ENCODE measurements at regions not wholly inside any gene's neighbourhood (a gene's known extent, or its start where the extent isn't known, plus 50 kb on each side); places are given as distances from the start of the nearest gene placed in this dataset.
"Not testable (repeated sequence)": the region's sequence is repeated elsewhere in the genome, so short reads cannot be mapped to it uniquely, and the experiment has no call there.

DNA sequence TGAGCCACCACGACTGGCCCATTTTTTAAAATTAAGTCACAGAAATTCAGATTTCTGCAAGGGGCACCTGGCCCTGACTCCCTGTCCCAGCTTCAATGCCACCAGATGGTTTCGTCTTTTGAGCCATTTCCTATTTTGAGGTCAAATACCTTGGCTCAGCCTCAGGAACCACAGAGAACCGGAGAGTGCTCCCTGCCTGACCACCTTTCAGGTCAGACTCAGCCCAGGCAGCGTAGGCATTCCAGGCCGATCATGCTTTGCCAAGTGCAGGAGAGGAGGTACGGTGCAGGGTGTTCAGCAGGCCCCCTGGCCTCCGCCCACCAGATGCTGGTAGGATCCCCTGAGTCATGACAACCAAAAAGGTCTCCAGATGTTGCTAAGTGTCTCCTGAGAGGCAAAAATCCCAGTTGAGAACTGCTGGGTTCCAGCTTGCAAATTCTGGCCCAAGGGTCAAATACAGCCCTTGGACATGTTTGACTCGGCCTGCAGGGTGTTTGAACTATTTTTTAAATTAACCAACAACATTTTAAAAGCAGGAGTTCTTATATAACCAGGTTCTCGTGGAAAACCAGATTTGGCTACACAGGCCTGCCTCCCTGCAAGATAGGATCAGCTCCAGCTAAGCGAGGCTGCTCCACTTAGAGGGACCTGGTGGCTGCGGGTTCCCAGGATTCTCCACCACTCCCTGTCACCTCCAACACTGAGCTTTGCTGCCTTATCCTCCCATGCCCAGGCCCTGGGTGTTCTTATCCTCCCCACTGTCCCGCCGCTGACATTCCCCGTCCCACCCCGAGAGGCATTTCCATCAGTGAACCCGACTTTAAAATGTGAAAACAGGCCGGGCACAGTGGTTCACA lies 61.9 kb upstream of the TARDBP start (continued):
- TF ChIP-seq, protein P1, sequence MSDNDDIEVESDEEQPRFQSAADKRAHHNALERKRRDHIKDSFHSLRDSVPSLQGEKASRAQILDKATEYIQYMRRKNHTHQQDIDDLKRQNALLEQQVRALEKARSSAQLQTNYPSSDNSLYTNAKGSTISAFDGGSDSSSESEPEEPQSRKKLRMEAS (IDR thresholded peaks at IDR 0.05) = no peak
- TF ChIP-seq, protein P2, sequence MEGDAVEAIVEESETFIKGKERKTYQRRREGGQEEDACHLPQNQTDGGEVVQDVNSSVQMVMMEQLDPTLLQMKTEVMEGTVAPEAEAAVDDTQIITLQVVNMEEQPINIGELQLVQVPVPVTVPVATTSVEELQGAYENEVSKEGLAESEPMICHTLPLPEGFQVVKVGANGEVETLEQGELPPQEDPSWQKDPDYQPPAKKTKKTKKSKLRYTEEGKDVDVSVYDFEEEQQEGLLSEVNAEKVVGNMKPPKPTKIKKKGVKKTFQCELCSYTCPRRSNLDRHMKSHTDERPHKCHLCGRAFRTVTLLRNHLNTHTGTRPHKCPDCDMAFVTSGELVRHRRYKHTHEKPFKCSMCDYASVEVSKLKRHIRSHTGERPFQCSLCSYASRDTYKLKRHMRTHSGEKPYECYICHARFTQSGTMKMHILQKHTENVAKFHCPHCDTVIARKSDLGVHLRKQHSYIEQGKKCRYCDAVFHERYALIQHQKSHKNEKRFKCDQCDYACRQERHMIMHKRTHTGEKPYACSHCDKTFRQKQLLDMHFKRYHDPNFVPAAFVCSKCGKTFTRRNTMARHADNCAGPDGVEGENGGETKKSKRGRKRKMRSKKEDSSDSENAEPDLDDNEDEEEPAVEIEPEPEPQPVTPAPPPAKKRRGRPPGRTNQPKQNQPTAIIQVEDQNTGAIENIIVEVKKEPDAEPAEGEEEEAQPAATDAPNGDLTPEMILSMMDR (IDR thresholded peaks at IDR 0.05; ENCODE audit: low read depth, low read length, missing input control) = no peak
- no peak for TF ChIP-seq FOXA1 (IDR thresholded peaks at IDR 0.05)

DNA sequence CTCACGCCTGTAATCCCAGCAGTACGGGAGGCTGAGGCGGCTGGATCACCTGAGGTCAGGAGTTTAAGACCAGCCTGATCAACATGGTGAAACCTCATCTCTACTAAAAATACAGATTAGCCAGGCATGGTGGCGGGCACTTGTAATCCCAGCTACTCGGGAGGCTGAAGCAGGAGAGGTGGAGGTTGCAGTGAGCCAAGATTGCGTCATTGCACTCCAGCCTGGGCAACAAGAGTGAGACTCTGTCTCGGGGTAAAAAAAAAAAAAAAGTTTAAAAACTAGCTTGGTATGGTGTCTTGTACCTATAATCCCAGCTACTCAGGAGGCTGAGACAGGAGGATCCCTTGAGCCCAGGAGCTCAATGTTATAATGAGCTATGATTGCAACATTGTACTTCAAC lies 61.2 kb upstream of the TARDBP start:
- DNase-seq (ENCODE audit: low spot score); H3K4me1 ChIP-seq (ENCODE audit: control insufficient read depth in 4 of 4, insufficient read depth in 4 of 4, low read length in 3 of 4); H3K4me3 ChIP-seq (ENCODE audit: low read depth in 1 of 3, low read length in 3 of 3); H3K9ac ChIP-seq (ENCODE audit: low read depth in 1 of 2, low read length in 2 of 2); H3K27me3 ChIP-seq (ENCODE audit: control insufficient read depth in 4 of 4, insufficient read depth in 4 of 4, low read length in 3 of 4); H3K9me3 ChIP-seq (ENCODE audit: control insufficient read depth in 4 of 4, low read length in 3 of 4); H3K27ac ChIP-seq (ENCODE audit: low read depth in 1 of 2, low read length in 2 of 2); H3K36me3 ChIP-seq (ENCODE audit: control insufficient read depth in 4 of 4, insufficient read depth in 3 of 4, low read depth in 1 of 4, low read length in 3 of 4): not testable (repeated sequence)
- 90% methylated on average over 7 of the region's 7 CpGs for WGBS

DNA sequence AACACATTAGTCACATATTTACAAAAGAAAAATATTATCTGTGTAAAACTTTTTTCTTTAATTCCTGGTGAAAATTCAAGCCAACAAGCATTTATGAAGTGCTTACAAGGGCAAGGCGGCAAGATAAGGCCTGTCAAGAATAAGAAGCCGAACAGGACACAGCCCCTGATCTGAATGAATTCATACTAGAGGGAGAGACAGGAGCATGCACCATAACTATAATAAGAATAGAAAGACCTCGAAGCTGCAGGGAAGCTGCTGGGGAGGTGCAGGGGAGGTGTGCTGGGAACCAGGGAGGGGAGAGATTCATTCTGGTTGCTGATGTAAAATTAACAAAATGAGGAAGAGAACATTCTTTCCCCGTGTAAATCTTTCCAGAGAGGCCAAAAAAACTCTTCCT lies 60.5 kb upstream of the TARDBP start:
- WGBS = 74% methylated on average over 4 of the region's 4 CpGs
- H3K27me3 ChIP-seq (ENCODE audit: control insufficient read depth in 4 of 4, insufficient read depth in 4 of 4, low read length in 3 of 4) = no peaks in the 10 kb centered on the region
- no peaks in the 10 kb centered on the region for H3K36me3 ChIP-seq (ENCODE audit: control insufficient read depth in 4 of 4, insufficient read depth in 3 of 4, low read depth in 1 of 4, low read length in 3 of 4)

More for the DNA sequence above, 60.5 kb upstream of the TARDBP start:
- Histone ChIP-seq H3K4me1 (ENCODE audit: control insufficient read depth in 4 of 4, insufficient read depth in 4 of 4, low read length in 3 of 4) (no peaks in the 10 kb centered on the region), H3K27ac (ENCODE audit: low read depth in 1 of 2, low read length in 2 of 2) (no peak overlapping the region), H3K9me3 (ENCODE audit: control insufficient read depth in 4 of 4, low read length in 3 of 4) (peaks cover 0 to 8% (median 6%) of the 10 kb centered on the region in 4 donors), H3K4me3 (ENCODE audit: low read depth in 1 of 3, low read length in 3 of 3) (no peak overlapping the region), H3K9ac (ENCODE audit: low read depth in 1 of 2, low read length in 2 of 2) (no peak overlapping the region)
- no peak for DNase-seq (ENCODE audit: low spot score)
- TF ChIP-seq RAD21 (IDR thresholded peaks at IDR 0.05) (no peak), EGR1 (IDR thresholded peaks at IDR 0.05; ENCODE audit: low read depth in 2 of 2) (no peak), FOXA2 (IDR thresholded peaks at IDR 0.05) (no peak), HNF4G (IDR thresholded peaks at IDR 0.05) (no peak), NR2F2 (IDR thresholded peaks at IDR 0.05) (no peak), TAF1 (conservative IDR thresholded peaks at IDR 0.05) (no peak), FOXA1 (IDR thresholded peaks at IDR 0.05) (no peak)
- TF ChIP-seq, protein P3, sequence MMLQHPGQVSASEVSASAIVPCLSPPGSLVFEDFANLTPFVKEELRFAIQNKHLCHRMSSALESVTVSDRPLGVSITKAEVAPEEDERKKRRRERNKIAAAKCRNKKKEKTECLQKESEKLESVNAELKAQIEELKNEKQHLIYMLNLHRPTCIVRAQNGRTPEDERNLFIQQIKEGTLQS (IDR thresholded peaks at IDR 0.05) = no peak
- TF ChIP-seq, protein P2 (IDR thresholded peaks at IDR 0.05; ENCODE audit: low read depth, low read length, missing input control) = no peak
